Thymus (tissue), 11 donors: ENCODE measurements at regions not wholly inside any gene's neighbourhood (a gene's known extent, or its start where the extent isn't known, plus 50 kb on each side); places are given as distances from the start of the nearest gene placed in this dataset.
A peak's percentile ranks its signal among the peaks of the same experiment; 100 is the strongest.

Experiments used
- DNase-seq, 9 donors: peaks; one replicate each; pipeline ENCODE4 v3.0.0-alpha.2; 2013; ENCODE audit warnings: low spot score in 9 of 9, low read depth in 6 of 9, missing footprints in 1 of 9
- H3K27ac ChIP-seq, 2 donors: one replicate each; pipeline ENCODE4 v1.5.1; 2013; ENCODE audit warnings: control low read depth in 1 of 2, low read depth in 1 of 2, low read length in 1 of 2, mild to moderate bottlenecking in 1 of 2, moderate library complexity in 1 of 2
- H3K27me3 ChIP-seq, 2 donors: one replicate each; pipeline ENCODE4 v1.5.1; 2013; ENCODE audit warnings: low read length in 1 of 2; ENCODE audit not compliant: control insufficient read depth in 2 of 2, insufficient read depth in 1 of 2
- H3K36me3 ChIP-seq, 2 donors: one replicate each; pipeline ENCODE4 v1.5.1; 2013; ENCODE audit warnings: low read length in 1 of 2, mild to moderate bottlenecking in 1 of 2, moderate library complexity in 1 of 2; ENCODE audit not compliant: control insufficient read depth in 2 of 2, insufficient read depth in 2 of 2
- H3K4me1 ChIP-seq, 2 donors: one replicate each; pipeline ENCODE4 v1.5.1; 2013; ENCODE audit warnings: low read length in 2 of 2; ENCODE audit not compliant: control insufficient read depth in 2 of 2, insufficient read depth in 2 of 2
- H3K4me3 ChIP-seq, 2 donors: one replicate each; pipeline ENCODE4 v1.5.1; 2013; ENCODE audit warnings: low read length in 2 of 2, control low read depth in 1 of 2, mild to moderate bottlenecking in 1 of 2
- H3K9me3 ChIP-seq, 2 donors: one replicate each; pipeline ENCODE4 v1.5.1; 2013; ENCODE audit warnings: low read length in 1 of 2, mild to moderate bottlenecking in 1 of 2; ENCODE audit not compliant: control insufficient read depth in 2 of 2, insufficient read depth in 1 of 2
- WGBS: extraction: QIAGEN DNeasy Blood & Tissue Kit; methylation state at CpG from one replicate; pipeline ENCODE4 v1.1.7; 2013; 5-methylcytosine and 5-hydroxymethylcytosine counted together
- donor health status: healthy.

GRCh38 chr19:30792561-30793505, 420.6 kb downstream of the ZNF536 start:
- no peak for DNase-seq
- no peak overlapping the region for H3K27ac ChIP-seq
- H3K27me3 ChIP-seq = no peaks in the 10 kb centered on the region
- no peaks in the 10 kb centered on the region for H3K4me1 ChIP-seq
- no peaks in the 10 kb centered on the region for H3K36me3 ChIP-seq
- WGBS = 90% methylated on average over 6 of the region's 6 CpGs
- H3K4me3 ChIP-seq = no peak overlapping the region
- H3K9me3 ChIP-seq = no peaks in the 10 kb centered on the region

- Histone ChIP-seq H3K4me3 (no peak overlapping the region), H3K9me3 (no peaks in the 10 kb centered on the region), H3K27ac (no peak overlapping the region), H3K4me1 (no peaks in the 10 kb centered on the region), H3K36me3 (no peaks in the 10 kb centered on the region), H3K27me3 (no peaks in the 10 kb centered on the region)
- no peak for DNase-seq
- 94% methylated on average over 13 of the region's 13 CpGs for WGBS
Measured at GRCh38 chr19:30791088-30791487, 418.9 kb downstream of the ZNF536 start.

- Histone ChIP-seq H3K4me3 (no peak overlapping the region), H3K9me3 (no peaks in the 10 kb centered on the region), H3K27ac (no peak overlapping the region), H3K36me3 (no peaks in the 10 kb centered on the region), H3K4me1 (no peaks in the 10 kb centered on the region), H3K27me3 (no peaks in the 10 kb centered on the region)
- no peak for DNase-seq
- 95% methylated on average over 3 of the region's 3 CpGs for WGBS
Measured at GRCh38 chr19:30790056-30790680, 418.0 kb downstream of the ZNF536 start.

GRCh38 chr19:30788105-30788765, 416.1 kb downstream of the ZNF536 start:
- 95% methylated on average over 5 of the region's 5 CpGs for WGBS
- Histone ChIP-seq H3K27ac (no peak overlapping the region), H3K4me3 (no peak overlapping the region), H3K36me3 (no peaks in the 10 kb centered on the region), H3K9me3 (no peaks in the 10 kb centered on the region), H3K4me1 (no peaks in the 10 kb centered on the region), H3K27me3 (no peaks in the 10 kb centered on the region)
- no peak for DNase-seq

GRCh38 chr19:30785458-30786137, 413.4 kb downstream of the ZNF536 start:
- no peak for DNase-seq
- no peak overlapping the region for H3K27ac ChIP-seq
- H3K4me3 ChIP-seq = no peak overlapping the region
- no peaks in the 10 kb centered on the region for H3K9me3 ChIP-seq
- no peaks in the 10 kb centered on the region for H3K4me1 ChIP-seq
- H3K27me3 ChIP-seq = no peaks in the 10 kb centered on the region
- H3K36me3 ChIP-seq = no peaks in the 10 kb centered on the region
- WGBS = 87% methylated on average over 5 of the region's 5 CpGs

GRCh38 chr19:30784850-30785457, 412.8 kb downstream of the ZNF536 start:
- 62% methylated on average over 12 of the region's 12 CpGs for WGBS
- no peaks in the 10 kb centered on the region for H3K9me3 ChIP-seq
- no peak overlapping the region for H3K27ac ChIP-seq
- no peaks in the 10 kb centered on the region for H3K27me3 ChIP-seq
- DNase-seq = peak in 8 of 9 donors; percentile 4 to 49 (median 22)
- H3K4me3 ChIP-seq = no peak overlapping the region
- no peaks in the 10 kb centered on the region for H3K4me1 ChIP-seq
- no peaks in the 10 kb centered on the region for H3K36me3 ChIP-seq

GRCh38 chr19:30783936-30784335, 411.8 kb downstream of the ZNF536 start:
- no peak overlapping the region for H3K27ac ChIP-seq
- no peaks in the 10 kb centered on the region for H3K27me3 ChIP-seq
- no peak for DNase-seq
- H3K4me1 ChIP-seq = no peaks in the 10 kb centered on the region
- no peaks in the 10 kb centered on the region for H3K9me3 ChIP-seq
- no peak overlapping the region for H3K4me3 ChIP-seq
- no peaks in the 10 kb centered on the region for H3K36me3 ChIP-seq
- 95% methylated on average over 9 of the region's 9 CpGs for WGBS

GRCh38 chr19:30783212-30783611, 411.0 kb downstream of the ZNF536 start:
- no peak overlapping the region for H3K27ac ChIP-seq
- no peak overlapping the region for H3K4me3 ChIP-seq
- no peaks in the 10 kb centered on the region for H3K27me3 ChIP-seq
- H3K36me3 ChIP-seq = no peaks in the 10 kb centered on the region
- H3K9me3 ChIP-seq = no peaks in the 10 kb centered on the region
- WGBS = 87% methylated on average over 3 of the region's 3 CpGs
- no peak for DNase-seq
- H3K4me1 ChIP-seq = no peaks in the 10 kb centered on the region
